ENCODE measurements at regions not wholly inside any gene's neighbourhood (a gene's known extent, or its start where the extent isn't known, plus 50 kb on each side); places are given as distances from the start of the nearest gene placed in this dataset.

- DNase-seq (no peak), ATAC-seq (no peak)
These were observed 1181.8 kb downstream of the SORCS1 start for GRCh38 chr10:105982735-105983134.

GRCh38 chr10:105981679-105982078, 1182.8 kb downstream of the SORCS1 start:
- DNase-seq = no peak
- no peak for ATAC-seq

GRCh38 chr10:105974803-105975456, 1189.6 kb downstream of the SORCS1 start:
- DNase-seq = no peak
- no peak for ATAC-seq

GRCh38 chr10:105973902-105974301, 1190.6 kb downstream of the SORCS1 start:
- no peak for ATAC-seq
- DNase-seq = no peak

GRCh38 chr10:105973360-105973759, 1191.1 kb downstream of the SORCS1 start:
- ATAC-seq = no peak
- no peak for DNase-seq

GRCh38 chr10:105971460-105971859, 1193.0 kb downstream of the SORCS1 start:
- DNase-seq (no peak), ATAC-seq (no peak)

GRCh38 chr10:105969884-105970377, 1194.6 kb downstream of the SORCS1 start:
- no peak for ATAC-seq
- DNase-seq = no peak

GRCh38 chr10:105968666-105969065, 1195.8 kb downstream of the SORCS1 start:
- DNase-seq = no peak
- no peak for ATAC-seq

- no peak for ATAC-seq
- no peak for DNase-seq
These were observed 1197.2 kb downstream of the SORCS1 start for GRCh38 chr10:105967256-105967655.

GRCh38 chr10:105965141-105965540, 1199.4 kb downstream of the SORCS1 start:
- DNase-seq (no peak), ATAC-seq (no peak)

GRCh38 chr10:105964009-105964408, 1200.5 kb downstream of the SORCS1 start:
- ATAC-seq = no peak
- DNase-seq = no peak

- DNase-seq (no peak), ATAC-seq (no peak)
These were observed 1201.1 kb downstream of the SORCS1 start for GRCh38 chr10:105963334-105963884.

- no peak for DNase-seq
- no peak for ATAC-seq
These were observed 1208.0 kb downstream of the SORCS1 start for GRCh38 chr10:105956550-105956949.

GRCh38 chr10:105953861-105954260, 1210.6 kb downstream of the SORCS1 start:
- DNase-seq = no peak

GRCh38 chr10:105953056-105953455, 1211.5 kb downstream of the SORCS1 start:
- no peak for ATAC-seq
- no peak for DNase-seq

More at GRCh38 chr10:105953861-105954260, 1210.6 kb downstream of the SORCS1 start:
- ATAC-seq = no peak

GRCh38 chr10:105952153-105952552, 1212.4 kb downstream of the SORCS1 start:
- ATAC-seq = no peak
- no peak for DNase-seq

- no peak for ATAC-seq
- DNase-seq = peak; percentile 16
These were observed 1214.1 kb downstream of the SORCS1 start for GRCh38 chr10:105950410-105950809.

- no peak for DNase-seq
- ATAC-seq = no peak
These were observed 1214.8 kb downstream of the SORCS1 start for GRCh38 chr10:105949721-105950120.

GRCh38 chr10:105925045-105925785, 1239.3 kb downstream of the SORCS1 start:
- no peak for DNase-seq
- ATAC-seq = no peak

GRCh38 chr10:105921348-105921747, 1243.2 kb downstream of the SORCS1 start:
- no peak for ATAC-seq
- DNase-seq = no peak

- DNase-seq (no peak), ATAC-seq (no peak)
These were observed 1250.1 kb downstream of the SORCS1 start for GRCh38 chr10:105914432-105914831.

GRCh38 chr10:105908701-105909100, 1255.8 kb downstream of the SORCS1 start:
- ATAC-seq (no peak), DNase-seq (no peak)

GRCh38 chr10:105885495-105885894, 1244.4 kb downstream of the SORCS3 start:
- DNase-seq = no peak
- ATAC-seq = no peak

Measured in stimulated activated naive CD8-positive, alpha-beta T cell treated with anti-CD3 and anti-CD28 coated beads, Interleukin-15, Interleukin-2, amounts not matched to agents 100 U/mL and 50 U/mL, for 24 hours (primary cell).